H9 (cell line): ENCODE measurements at regions not wholly inside any gene's neighbourhood (a gene's known extent, or its start where the extent isn't known, plus 50 kb on each side); places are given as distances from the start of the nearest gene placed in this dataset.

ENCODE experiments used
- DNase-seq: peaks from one replicate; pipeline ENCODE4 v3.0.0-alpha.2; 2017
- H2AFZ ChIP-seq: one replicate; pipeline ENCODE4 v1.6.1; 2013; ENCODE audit warnings: mild to moderate bottlenecking, low read length, control low read depth, moderate library complexity
- H2AK5ac ChIP-seq: 2 replicates; pipeline ENCODE4 v1.6.1; 2013; ENCODE audit warnings: low read length, control low read depth, mixed read lengths; ENCODE audit not compliant: insufficient read length
- H2BK120ac ChIP-seq: one replicate; pipeline ENCODE4 v1.6.1; 2013; ENCODE audit warnings: low read depth, mild to moderate bottlenecking, low read length, control low read depth, inconsistent platforms; ENCODE audit not compliant: poor library complexity, severe bottlenecking
- H2BK12ac ChIP-seq: 2 replicates; pipeline ENCODE4 v1.6.1; 2013; ENCODE audit warnings: low read length, control low read depth, mixed read lengths, low read depth; ENCODE audit not compliant: insufficient read length
- H2BK15ac ChIP-seq: 2 replicates; pipeline ENCODE4 v1.6.1; 2013; ENCODE audit warnings: low read depth, low read length, control low read depth
- H2BK20ac ChIP-seq: one replicate; pipeline ENCODE4 v1.6.1; 2013; ENCODE audit warnings: low read depth, mild to moderate bottlenecking, low read length, control low read depth, inconsistent platforms; ENCODE audit not compliant: poor library complexity, severe bottlenecking
- H2BK5ac ChIP-seq: 2 replicates; pipeline ENCODE4 v1.6.1; 2013; ENCODE audit warnings: low read length, control low read depth, mixed read lengths; ENCODE audit not compliant: insufficient read length
- H3K14ac ChIP-seq: 2 replicates; pipeline ENCODE4 v1.6.1; 2013; ENCODE audit warnings: low read length, control low read depth; ENCODE audit not compliant: insufficient read depth
- H3K18ac ChIP-seq: 2 replicates; pipeline ENCODE4 v1.6.1; 2013; ENCODE audit warnings: low read depth, mild to moderate bottlenecking, mixed read lengths, low read length, control low read depth; ENCODE audit not compliant: insufficient read length
- H3K23ac ChIP-seq: 2 replicates; pipeline ENCODE4 v1.6.1; 2013; ENCODE audit warnings: low read length, control low read depth, mixed read lengths, low read depth; ENCODE audit not compliant: insufficient read length
- H3K23me2 ChIP-seq: 2 replicates; pipeline ENCODE4 v1.6.1; 2013; ENCODE audit warnings: low read depth, mild to moderate bottlenecking, mixed read lengths, low read length, control low read depth; ENCODE audit not compliant: insufficient read length, poor library complexity, severe bottlenecking
- H3K27ac ChIP-seq: 2 replicates; pipeline ENCODE4 v1.5.1; 2013; ENCODE audit warnings: low read length, control low read depth, mixed read lengths, low read depth; ENCODE audit not compliant: insufficient read length
- H3K27me3 ChIP-seq: 2 replicates; pipeline ENCODE4 v1.6.1; 2013; ENCODE audit warnings: low read length, control low read depth, inconsistent platforms; ENCODE audit not compliant: insufficient read depth
- H3K4ac ChIP-seq: 2 replicates; pipeline ENCODE4 v1.6.1; 2013; ENCODE audit warnings: low read depth, mild to moderate bottlenecking, control low read depth, inconsistent platforms, low read length, moderate library complexity
- H3K4me1 ChIP-seq: 2 replicates; pipeline ENCODE4 v1.6.1; 2013; ENCODE audit warnings: low read length, control low read depth, inconsistent platforms; ENCODE audit not compliant: insufficient read depth
- H3K4me2 ChIP-seq: 2 replicates; pipeline ENCODE4 v1.6.1; 2013; ENCODE audit warnings: low read length, control low read depth, mixed read lengths; ENCODE audit not compliant: insufficient read length, insufficient read depth
- H3K56ac ChIP-seq: 2 replicates; pipeline ENCODE4 v1.6.1; 2013; ENCODE audit warnings: low read depth, mild to moderate bottlenecking, mixed read lengths, low read length, control low read depth; ENCODE audit not compliant: insufficient read length
- H3K79me1 ChIP-seq: 2 replicates; pipeline ENCODE4 v1.6.1; 2013; ENCODE audit warnings: low read depth, mild to moderate bottlenecking, moderate library complexity, low read length, control low read depth, inconsistent platforms; ENCODE audit not compliant: insufficient read depth, poor library complexity, severe bottlenecking
- H3K79me2 ChIP-seq: 2 replicates; pipeline ENCODE4 v1.6.1; 2013; ENCODE audit warnings: low read length, control low read depth, inconsistent platforms; ENCODE audit not compliant: insufficient read depth
- H3K9ac ChIP-seq: 2 replicates; pipeline ENCODE4 v1.6.1; 2013; ENCODE audit warnings: low read length, control low read depth, mixed read lengths; ENCODE audit not compliant: insufficient read length; ENCODE audit errors: extremely low read depth
- H3K9me3 ChIP-seq: one replicate; pipeline ENCODE4 v1.6.1; 2013; ENCODE audit warnings: low read depth, low read length, inconsistent platforms; ENCODE audit not compliant: control insufficient read depth
- H3T11ph ChIP-seq: one replicate; pipeline ENCODE4 v1.6.1; 2013; ENCODE audit warnings: mild to moderate bottlenecking, low read length, control low read depth, inconsistent platforms
- H4K20me1 ChIP-seq: one replicate; pipeline ENCODE4 v1.6.1; 2013; ENCODE audit not compliant: control insufficient read depth, insufficient read length, insufficient read depth
- H4K5ac ChIP-seq: 2 replicates; pipeline ENCODE4 v1.6.1; 2013; ENCODE audit warnings: low read depth, mild to moderate bottlenecking, mixed read lengths, low read length, control low read depth; ENCODE audit not compliant: insufficient read length
- H4K8ac ChIP-seq: replicated peaks from 2 replicates; pipeline ENCODE4 v1.6.1; 2013; ENCODE audit warnings: low read length, control low read depth, mixed read lengths, low read depth; ENCODE audit not compliant: insufficient read length
- H4K91ac ChIP-seq: 2 replicates; pipeline ENCODE4 v1.6.1; 2013; ENCODE audit warnings: low read depth, mild to moderate bottlenecking, moderate library complexity, mixed read lengths, low read length, control low read depth; ENCODE audit not compliant: insufficient read length
- H3K27ac Mint-ChIP-seq, 3 experiments: 2 replicates in 2 of 3; 3 replicates in 1 of 3; pipeline ENCODE4 v1.8.0; 2020 to 2021; ENCODE audit warnings: mixed read lengths in 3 of 3, mild to moderate bottlenecking in 1 of 3, moderate library complexity in 1 of 3
- H3K27me3 Mint-ChIP-seq: 2 replicates; pipeline ENCODE4 v1.8.0; 2021; ENCODE audit warnings: low read depth, mild to moderate bottlenecking, moderate library complexity, mixed read lengths
- H3K36me3 Mint-ChIP-seq, 3 experiments: 2 replicates in 2 of 3; 3 replicates in 1 of 3; pipeline ENCODE4 v1.8.0; 2020 to 2021; ENCODE audit warnings: low read depth in 3 of 3, mixed read lengths in 3 of 3; ENCODE audit not compliant: insufficient read depth in 1 of 3
- H3K4me1 Mint-ChIP-seq, 2 experiments: 2 replicates each; pipeline ENCODE4 v1.8.0; 2020; ENCODE audit warnings: mixed read lengths in 2 of 2
- H3K4me3 Mint-ChIP-seq, 2 experiments: 2 replicates in 1 of 2; 3 replicates in 1 of 2; pipeline ENCODE4 v1.8.0; 2020 to 2021; ENCODE audit warnings: mild to moderate bottlenecking in 2 of 2, mixed read lengths in 2 of 2, moderate library complexity in 1 of 2
- H3K9me3 Mint-ChIP-seq, 2 experiments: 2 replicates in 1 of 2; 3 replicates in 1 of 2; pipeline ENCODE4 v1.8.0; 2020; ENCODE audit warnings: mild to moderate bottlenecking in 2 of 2, mixed read lengths in 2 of 2, moderate library complexity in 1 of 2
- CTCF ChIP-seq: fragments of 200-600 bp; sonication (generic); conservative IDR thresholded peaks from 3 replicates; pipeline ENCODE4 v1.8.0; 2021; ENCODE audit warnings: antibody characterized with exemption, mild to moderate bottlenecking
- WGBS: extraction: QIAGEN DNeasy Blood & Tissue Kit; methylation state at CpG from one replicate; pipeline ENCODE4 v1.1.7; 2013; ENCODE audit warnings: missing lambda C conversion rate, low lambda C conversion rate, mixed read lengths; ENCODE audit not compliant: insufficient read length; ENCODE audit errors: extremely low coverage; 5-methylcytosine and 5-hydroxymethylcytosine counted together

- no peak overlapping the region for H4K91ac ChIP-seq
- no peaks in the 10 kb centered on the region for H3K23me2 ChIP-seq
- Mint-ChIP-seq H3K4me1 (no peaks in the 10 kb centered on the region), H3K27ac (no peak overlapping the region), H3K36me3 (no peaks in the 10 kb centered on the region), H3K4me3 (no peak overlapping the region), H3K27me3 (no peaks in the 10 kb centered on the region), H3K9me3 (peaks cover 0 to 2% of the 10 kb centered on the region in 2 experiments; a peak in 3 of 5 replicates)
- H2BK15ac ChIP-seq, result no peak overlapping the region
- H2BK12ac ChIP-seq, result no peak overlapping the region
- DNase-seq, result no peak
- no peak overlapping the region for H2BK120ac ChIP-seq
- H3K14ac ChIP-seq, result no peak overlapping the region
- no peaks in the 10 kb centered on the region for H3K9me3 ChIP-seq
- no peak overlapping the region for H4K8ac ChIP-seq
- no peak overlapping the region for H2AFZ ChIP-seq
- no peak overlapping the region for H2BK20ac ChIP-seq
- no peaks in the 10 kb centered on the region for H3K4me1 ChIP-seq
- H4K20me1 ChIP-seq, result no peaks in the 10 kb centered on the region
- H3K79me1 ChIP-seq, result no peaks in the 10 kb centered on the region
- no peak overlapping the region for H3K23ac ChIP-seq
- H2BK5ac ChIP-seq, result no peak overlapping the region
- no peak overlapping the region for H2AK5ac ChIP-seq
- H3K18ac ChIP-seq, result no peak overlapping the region
- no peaks in the 10 kb centered on the region for H3K27me3 ChIP-seq
- no peak overlapping the region for H3T11ph ChIP-seq
- WGBS, result no CpG with 5 or more reads among the region's 3 CpGs
- H3K4me2 ChIP-seq, result no peak overlapping the region
- no peak overlapping the region for H3K9ac ChIP-seq
- H3K56ac ChIP-seq, result no peak overlapping the region
- no peak overlapping the region for H3K4ac ChIP-seq
- no peak for TF ChIP-seq CTCF
- H4K5ac ChIP-seq, result no peak overlapping the region
- no peak overlapping the region for H3K27ac ChIP-seq
- H3K79me2 ChIP-seq, result no peaks in the 10 kb centered on the region
Measured at GRCh38 chr4:167775375-167775774, 317.0 kb upstream of the ANXA10 start.
